HG03139 (cell line): ENCODE measurements at regions not wholly inside any gene's neighbourhood (a gene's known extent, or its start where the extent isn't known, plus 50 kb on each side); places are given as distances from the start of the nearest gene placed in this dataset.
A peak's percentile ranks its signal among the peaks of the same experiment; 100 is the strongest.
"Not testable (repeated sequence)": the region's sequence is repeated elsewhere in the genome, so short reads cannot be mapped to it uniquely, and the experiment has no call there.

Source experiments
- ATAC-seq: cut with Tn5 transposase; IDR thresholded peaks from one replicate; pipeline ENCODE4 v1.9.1; 2021; ENCODE audit not compliant: unreplicated experiment

GRCh38 chr10:86579883-86580520, 58.4 kb upstream of the WAPL start:
- ATAC-seq: no peak

DNA sequence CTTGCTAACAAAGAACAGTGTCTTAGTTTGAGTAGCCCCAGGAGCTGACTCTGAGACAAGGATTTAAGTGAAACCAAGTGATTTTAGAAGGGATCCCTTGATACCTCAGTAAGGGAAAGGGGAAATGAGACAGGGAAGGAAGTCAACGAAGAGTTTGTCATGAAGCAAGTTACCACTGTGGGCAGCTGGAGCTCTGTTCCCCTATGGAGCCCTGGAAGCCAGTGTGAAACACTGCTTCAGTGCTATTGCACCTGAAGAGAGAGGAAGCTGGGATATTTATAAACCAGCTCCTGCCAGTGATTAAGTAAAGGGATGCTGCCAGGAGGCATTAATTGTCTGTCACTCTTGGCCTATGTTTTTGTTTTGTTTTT, 58.9 kb upstream of the WAPL start:
- no peak for ATAC-seq

- ATAC-seq: peak; percentile 56
Measured at GRCh38 chr10:86583983-86584382, 62.4 kb upstream of the WAPL start.

DNA sequence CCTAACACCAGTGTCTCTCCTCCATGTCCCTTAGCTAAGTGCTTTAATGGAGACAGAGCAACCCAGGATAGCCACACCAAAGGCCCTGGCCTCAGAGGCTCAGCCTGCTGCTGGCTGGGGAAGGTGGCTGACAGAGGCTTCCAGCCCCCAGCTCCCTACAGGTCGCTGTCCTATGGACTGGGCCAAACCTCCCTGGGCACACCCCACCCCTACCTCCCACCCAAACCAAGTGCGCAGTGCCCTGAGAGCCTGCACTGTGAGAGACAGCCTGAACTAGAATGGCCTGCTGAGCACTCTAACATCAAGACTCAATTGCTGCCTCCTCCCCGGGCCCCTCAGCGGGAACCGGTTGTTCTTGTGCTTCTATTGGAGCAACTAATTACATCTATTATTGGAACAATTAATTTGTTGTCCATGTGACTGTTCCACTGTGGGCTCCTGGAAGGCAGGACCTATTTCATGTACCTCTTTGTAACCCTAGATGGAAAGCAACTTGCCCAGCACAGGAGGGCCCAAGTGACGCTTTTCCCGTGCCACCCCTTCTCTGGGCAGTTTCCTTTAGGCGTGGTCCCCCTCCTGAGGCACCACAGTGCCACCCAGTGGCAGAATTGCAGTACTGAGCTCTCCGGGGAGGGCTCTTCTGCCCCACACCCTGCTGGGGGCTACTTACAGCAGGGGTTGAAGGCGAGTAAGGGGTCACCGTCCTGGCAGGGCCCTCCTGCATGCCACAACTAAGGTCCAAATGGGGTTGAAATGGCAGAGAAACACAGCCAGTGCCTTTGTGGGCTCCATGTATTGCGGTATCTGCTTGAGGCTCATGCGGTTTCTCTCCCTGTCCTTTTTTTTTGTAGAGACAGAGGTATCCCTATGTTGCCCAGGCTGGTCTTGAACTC, 63.7 kb upstream of the WAPL start:
- ATAC-seq: peak; percentile 93

GRCh38 chr10:86586516-86586915, 64.9 kb upstream of the WAPL start:
- ATAC-seq: no peak

GRCh38 chr10:86588781-86589180, 65.6 kb upstream of the OPN4 start:
- not testable (repeated sequence) for ATAC-seq

DNA sequence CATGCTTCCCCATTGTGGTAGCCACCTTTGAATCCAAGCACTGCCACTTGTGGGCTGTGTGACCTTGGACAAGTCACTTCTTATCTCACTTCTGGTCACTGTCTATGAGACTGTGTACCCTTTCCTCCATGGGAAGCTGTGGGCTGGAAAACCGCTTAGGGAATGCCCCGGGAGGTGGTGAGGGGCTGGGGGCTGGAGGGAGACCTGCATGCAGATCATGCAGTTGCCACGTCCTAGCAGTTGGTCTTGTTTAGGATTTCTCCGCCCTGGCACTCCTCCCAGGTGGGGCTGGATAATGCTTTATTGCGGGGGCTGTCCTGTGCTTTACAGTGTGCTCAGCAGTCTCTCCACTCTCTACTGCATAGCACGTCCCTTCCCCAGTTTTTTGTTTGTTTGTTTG, 62.9 kb upstream of the OPN4 start:
- ATAC-seq: no peak

GRCh38 chr10:86592413-86592812, 61.9 kb upstream of the OPN4 start:
- no peak for ATAC-seq

GRCh38 chr10:86594535-86594934, 59.8 kb upstream of the OPN4 start:
- ATAC-seq: no peak

DNA sequence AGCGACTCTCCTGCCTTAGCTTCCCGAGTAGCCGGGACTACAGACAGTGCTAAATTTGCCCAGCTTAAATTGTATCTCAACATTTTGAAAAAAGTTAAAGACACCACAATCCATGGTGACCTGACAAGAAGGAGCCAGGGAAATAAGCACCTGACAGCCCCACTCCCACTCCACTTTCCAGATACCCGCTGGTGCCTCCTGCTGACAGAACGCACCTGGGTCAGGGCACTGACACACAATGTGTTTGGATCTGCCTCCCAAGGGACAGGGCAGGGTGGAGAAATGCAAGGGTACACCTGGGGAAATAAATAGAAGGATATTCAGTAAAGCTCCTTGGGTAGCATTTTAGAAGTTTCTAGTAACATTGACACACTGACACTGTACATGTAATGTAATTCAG, 58.9 kb upstream of the OPN4 start:
- no peak for ATAC-seq

DNA sequence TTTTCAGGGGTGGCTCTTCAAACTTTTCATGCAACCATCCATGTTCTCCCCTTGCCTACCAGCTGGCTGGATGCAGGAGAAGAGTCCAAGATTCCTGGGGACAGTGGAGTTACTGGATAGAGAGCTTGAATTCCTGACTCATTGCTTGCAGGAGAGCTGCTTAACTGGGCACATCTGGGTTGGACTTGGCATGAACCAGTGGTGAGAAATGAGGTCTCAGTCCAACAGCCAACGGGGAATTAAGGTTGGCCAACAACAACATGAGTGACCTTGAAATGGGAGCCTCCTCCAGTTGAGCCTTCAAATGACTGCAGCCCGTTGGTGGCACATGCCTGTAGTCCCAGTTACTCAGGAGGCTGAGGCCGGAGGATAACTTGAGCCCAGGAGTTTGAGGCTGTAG, 58.1 kb upstream of the OPN4 start:
- ATAC-seq: no peak

DNA sequence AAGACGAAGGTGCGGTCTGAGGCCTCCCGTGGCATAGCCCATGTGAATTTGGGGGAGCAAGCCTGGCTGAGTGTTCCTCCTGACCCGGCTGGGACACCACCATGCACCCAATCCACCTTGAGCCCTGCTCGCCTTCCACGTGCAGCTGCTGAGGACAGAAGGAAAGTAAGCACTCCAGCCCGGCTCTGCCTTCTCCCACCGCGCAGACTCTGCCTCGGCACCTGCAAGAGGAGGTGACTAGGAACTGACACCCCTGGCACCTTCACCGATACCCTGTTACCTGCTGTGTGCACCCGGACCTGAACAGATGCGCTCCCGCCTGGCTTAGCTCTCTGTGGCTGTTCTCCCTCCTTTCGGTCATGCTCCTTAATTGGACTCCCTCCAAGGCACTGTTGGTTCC, 57.0 kb upstream of the OPN4 start:
- ATAC-seq: no peak

- no peak for ATAC-seq
Measured at GRCh38 chr10:86598151-86598550, 56.2 kb upstream of the OPN4 start.

DNA sequence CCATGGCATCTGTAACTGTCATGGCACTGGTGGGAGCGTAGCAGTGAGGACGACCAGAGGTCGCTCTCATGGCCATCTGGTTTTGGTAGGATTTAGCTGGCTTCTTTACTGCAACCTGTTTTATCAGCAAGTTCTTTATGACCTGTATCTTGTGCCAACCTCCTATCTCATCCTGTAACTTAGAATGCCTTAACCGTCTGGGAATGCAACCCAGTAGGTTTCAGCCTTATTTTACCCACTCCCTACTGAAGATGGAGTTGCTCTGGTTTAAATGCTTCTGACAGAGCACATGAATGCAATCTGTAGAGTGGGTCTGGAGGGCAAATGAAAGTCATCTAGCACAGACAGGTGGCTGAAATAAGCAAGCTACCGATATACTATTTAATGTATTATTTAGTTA, 55.3 kb upstream of the OPN4 start:
- ATAC-seq: no peak

GRCh38 chr10:86599729-86600128, 54.6 kb upstream of the OPN4 start:
- no peak for ATAC-seq

- no peak for ATAC-seq
Measured at GRCh38 chr10:86600296-86600695, 54.1 kb upstream of the OPN4 start.

- no peak for ATAC-seq
Measured at GRCh38 chr10:86601956-86602602, 52.3 kb upstream of the OPN4 start.

GRCh38 chr10:86603256-86603655, 51.1 kb upstream of the OPN4 start:
- ATAC-seq: no peak
